ENCODE measurements at regions not wholly inside any gene's neighbourhood (a gene's known extent, or its start where the extent isn't known, plus 50 kb on each side); places are given as distances from the start of the nearest gene placed in this dataset.
"Not testable (repeated sequence)": the region's sequence is repeated elsewhere in the genome, so short reads cannot be mapped to it uniquely, and the experiment has no call there.

GRCh38 chr14:43541356-43541755 is 965.7 kb downstream of the FSCB start:
- DNase-seq (ENCODE audit: low spot score), result no peak

DNA sequence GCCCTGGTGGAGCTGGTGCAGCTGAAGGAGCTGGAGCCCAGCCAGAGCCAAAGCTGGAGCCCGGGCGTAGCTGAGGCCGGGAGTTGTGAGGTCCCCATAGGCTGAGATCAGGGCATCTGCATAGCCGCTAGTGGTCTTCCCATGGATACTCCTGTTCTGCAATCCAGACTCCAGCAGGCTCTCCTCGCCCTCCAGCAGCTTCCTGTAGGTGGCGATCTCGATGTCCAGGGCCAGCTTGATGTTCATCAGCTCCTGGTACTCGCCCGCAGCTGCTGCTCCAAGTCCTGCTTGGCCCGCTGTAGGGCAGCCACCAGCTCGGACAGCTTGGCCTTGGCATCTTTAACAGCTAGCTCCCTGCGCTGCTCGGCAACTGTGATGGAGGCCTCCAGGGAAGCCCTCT is 966.1 kb downstream of the FSCB start:
- DNase-seq (ENCODE audit: low spot score), result peak; percentile 14

GRCh38 chr14:43539210-43539609 is 967.9 kb downstream of the FSCB start:
- peak; percentile 8 for DNase-seq (ENCODE audit: low spot score)

- DNase-seq (ENCODE audit: low spot score), result peak; percentile 6
These were observed 971.7 kb downstream of the FSCB start for GRCh38 chr14:43535231-43535838.

GRCh38 chr14:43532825-43533416 is 974.2 kb downstream of the FSCB start:
- DNase-seq (ENCODE audit: low spot score), result no peak

- no peak for DNase-seq (ENCODE audit: low spot score)
These were observed 978.8 kb downstream of the FSCB start for GRCh38 chr14:43528321-43528720.

GRCh38 chr14:43525658-43526057 is 981.4 kb downstream of the FSCB start:
- no peak for DNase-seq (ENCODE audit: low spot score)

DNA sequence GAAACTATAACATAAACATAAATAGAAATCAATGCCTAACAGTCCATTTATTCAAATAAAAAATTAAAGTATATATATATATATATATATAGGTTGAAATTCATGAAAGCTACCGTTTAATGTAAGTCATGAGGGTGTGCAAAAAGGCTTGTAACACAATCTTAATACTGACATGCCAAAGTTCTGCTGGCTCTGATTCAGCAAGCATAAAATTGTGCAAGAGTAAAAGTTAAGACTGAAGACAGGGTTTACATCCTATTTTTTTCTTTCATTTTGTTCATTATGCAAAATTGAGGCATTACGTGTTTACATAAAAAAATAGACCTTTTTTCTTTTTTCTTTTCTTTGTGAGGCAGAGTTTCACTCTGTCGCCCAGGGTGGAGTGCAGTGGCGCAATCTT is 984.2 kb downstream of the FSCB start:
- DNase-seq (ENCODE audit: low spot score), result no peak

DNA sequence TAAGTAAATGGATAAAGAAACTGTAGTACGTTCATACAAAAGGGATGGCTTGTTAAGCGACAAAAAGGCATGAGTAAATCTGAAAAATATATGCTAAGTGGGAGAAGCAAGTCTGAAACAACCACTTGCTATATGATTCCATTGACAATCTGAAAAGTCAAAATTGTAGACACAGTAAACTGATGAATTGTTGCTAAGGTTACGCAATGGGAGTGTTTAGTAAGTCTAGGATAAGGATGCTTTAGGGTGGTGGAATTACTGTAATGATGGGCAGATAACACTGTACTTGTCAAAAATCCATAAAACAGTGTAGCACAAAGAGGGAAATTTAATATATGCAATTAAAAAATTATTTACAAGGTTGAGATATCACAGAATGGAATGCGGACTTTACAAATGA is 984.9 kb downstream of the FSCB start:
- no peak for DNase-seq (ENCODE audit: low spot score)

DNA sequence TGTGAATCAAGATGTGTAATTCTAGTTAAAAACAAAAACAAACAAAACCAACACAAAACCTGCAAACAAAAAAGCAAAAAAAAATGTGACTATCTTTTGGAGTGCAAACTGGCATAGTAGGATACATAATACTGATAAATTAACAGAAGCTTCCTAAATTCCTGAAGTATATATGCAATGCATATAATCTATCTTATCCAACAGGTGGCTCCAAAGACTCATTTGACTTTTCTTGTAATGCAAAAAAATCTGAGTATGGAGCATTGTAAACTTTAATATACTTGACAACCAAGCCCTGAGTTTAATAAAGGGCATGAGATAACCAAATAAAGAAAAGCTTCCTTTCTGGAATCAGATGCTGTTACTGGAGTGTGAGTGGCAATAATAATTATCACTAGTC is 1003.6 kb downstream of the FSCB start:
- DNase-seq (ENCODE audit: low spot score), result no peak

DNA sequence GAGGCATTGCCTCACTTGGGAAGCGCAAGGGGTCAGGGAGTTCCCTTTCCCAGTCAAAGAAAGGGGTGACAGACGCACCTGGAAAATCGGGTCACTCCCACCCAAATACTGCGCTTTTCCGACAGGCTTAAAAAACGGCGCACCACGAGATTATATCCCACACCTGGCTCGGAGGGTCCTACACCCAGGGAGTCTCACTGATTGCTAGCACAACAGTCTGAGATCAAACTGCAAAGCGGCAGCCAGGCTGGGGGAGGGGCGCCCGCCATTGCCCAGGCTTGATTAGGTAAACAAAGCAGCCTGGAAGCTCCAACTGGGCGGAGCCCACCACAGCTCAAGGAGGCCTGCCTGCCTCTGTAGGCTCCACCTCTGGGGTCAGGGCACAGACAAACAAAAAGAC is 1014.7 kb downstream of the FSCB start:
- not testable (repeated sequence) for DNase-seq (ENCODE audit: low spot score)

GRCh38 chr14:43483415-43483814 is 1023.7 kb downstream of the FSCB start:
- no peak for DNase-seq (ENCODE audit: low spot score)

DNA sequence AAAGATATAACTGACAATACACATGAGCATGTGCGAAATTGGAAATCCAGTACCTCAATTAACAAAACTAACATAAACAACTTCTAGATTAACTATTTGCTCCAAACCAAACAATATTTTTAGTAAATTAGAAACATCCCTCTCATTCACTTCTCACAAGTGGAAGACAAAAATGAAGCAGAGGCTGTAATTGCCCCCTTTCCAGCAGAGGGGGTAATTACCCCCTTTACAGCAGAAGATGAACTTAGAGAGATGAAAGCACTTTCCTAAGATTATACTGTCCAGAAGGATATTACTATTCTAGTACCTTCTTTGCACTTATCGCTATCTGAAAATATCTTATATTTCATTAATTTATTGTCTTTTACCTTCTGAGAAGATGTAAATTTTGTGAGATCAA is 1025.2 kb downstream of the FSCB start:
- no peak for DNase-seq (ENCODE audit: low spot score)

- DNase-seq (ENCODE audit: low spot score), result no peak
These were observed 1026.1 kb downstream of the FSCB start for GRCh38 chr14:43480976-43481375.

GRCh38 chr14:43479596-43480195 is 1027.4 kb downstream of the FSCB start:
- DNase-seq (ENCODE audit: low spot score), result no peak

DNA sequence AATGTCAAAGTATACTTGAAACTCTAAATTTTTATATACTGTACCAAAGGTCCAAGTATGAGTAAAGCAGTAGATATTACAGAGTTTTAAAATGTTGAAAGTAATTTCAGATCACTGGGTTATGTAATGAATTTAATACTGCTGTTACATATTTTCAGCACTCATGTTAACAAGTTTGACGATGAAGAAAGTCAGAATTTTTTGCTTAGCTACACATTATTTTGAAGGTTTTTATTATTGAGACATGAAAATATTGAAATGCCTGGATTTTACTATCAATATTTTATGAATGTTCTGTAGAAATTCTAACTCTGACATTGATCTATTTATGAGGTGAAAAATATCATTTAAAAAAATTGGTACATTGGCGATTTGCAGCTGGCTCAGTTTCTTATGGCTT is 1030.3 kb downstream of the FSCB start:
- no peak for DNase-seq (ENCODE audit: low spot score)

GRCh38 chr14:43475757-43476156 is 1031.3 kb downstream of the FSCB start:
- no peak for DNase-seq (ENCODE audit: low spot score)

GRCh38 chr14:43471595-43471994 is 1035.5 kb downstream of the FSCB start:
- DNase-seq (ENCODE audit: low spot score), result peak; percentile 4

DNA sequence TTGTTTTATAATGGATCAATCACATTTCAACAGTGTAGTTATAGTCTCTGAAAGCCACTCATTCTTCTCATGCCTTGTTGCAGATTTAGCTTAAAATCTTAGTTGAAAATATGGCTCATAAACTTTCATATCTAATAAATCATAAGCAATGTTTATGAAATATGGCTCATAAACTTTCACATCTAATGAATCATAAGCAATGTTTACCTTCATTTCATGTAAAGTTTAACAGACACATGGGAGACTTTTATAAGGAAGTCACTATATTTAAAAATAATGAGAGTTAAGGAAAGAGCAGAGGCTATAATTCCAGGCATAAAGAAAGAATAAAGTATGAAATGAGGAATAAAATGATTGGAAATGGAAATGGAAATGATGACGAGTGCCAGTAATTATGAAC is 1042.1 kb downstream of the FSCB start:
- DNase-seq (ENCODE audit: low spot score), result no peak

DNA sequence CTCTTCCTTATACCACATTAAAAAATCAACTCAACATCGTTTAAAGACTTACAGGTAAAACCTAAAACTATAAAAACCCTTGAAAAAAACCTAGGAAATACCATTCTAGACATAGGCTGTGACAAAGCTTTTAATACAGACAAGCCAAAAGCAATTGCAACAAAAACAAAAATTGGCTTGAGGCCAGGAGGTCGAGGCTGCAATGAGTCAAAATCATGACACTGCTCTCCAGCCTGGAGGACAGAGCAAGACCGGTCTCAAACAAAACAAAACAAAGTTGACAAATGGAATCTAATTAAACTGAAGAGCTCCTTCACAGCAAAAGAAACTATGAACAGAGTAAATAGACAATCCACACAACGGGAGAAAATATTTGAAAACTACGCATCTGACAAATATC is 1057.8 kb downstream of the FSCB start:
- DNase-seq (ENCODE audit: low spot score), result no peak

GRCh38 chr14:43438056-43438455 is 1069.0 kb downstream of the FSCB start:
- no peak for DNase-seq (ENCODE audit: low spot score)

- DNase-seq (ENCODE audit: low spot score), result no peak
These were observed 1088.8 kb downstream of the FSCB start for GRCh38 chr14:43418324-43418723.

- no peak for DNase-seq (ENCODE audit: low spot score)
These were observed 1094.0 kb downstream of the FSCB start for GRCh38 chr14:43413084-43413483.

DNA sequence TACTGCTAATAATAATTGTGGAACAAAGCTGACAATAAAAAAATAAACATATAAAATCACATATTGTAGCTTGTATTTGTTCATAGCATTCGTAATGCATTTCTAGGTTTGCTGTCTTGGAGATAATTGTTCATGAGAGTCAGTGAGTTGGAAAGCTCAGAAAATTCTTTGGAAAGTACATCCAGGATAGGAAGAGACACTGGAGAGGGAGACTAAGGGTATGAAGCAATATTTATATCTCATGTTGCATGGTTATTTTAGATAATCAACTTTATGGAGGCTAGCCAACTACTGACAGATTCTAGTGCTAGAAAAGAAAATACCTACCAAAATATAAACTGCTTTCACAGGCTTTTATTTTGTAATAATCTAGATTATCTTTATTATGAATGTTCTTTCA is 1095.2 kb downstream of the FSCB start:
- DNase-seq (ENCODE audit: low spot score), result no peak
